ENCODE measurements at regions not wholly inside any gene's neighbourhood (a gene's known extent, or its start where the extent isn't known, plus 50 kb on each side); places are given as distances from the start of the nearest gene placed in this dataset.

- DNase-seq: no peak
Observed at GRCh38 chr4:3667258-3667657, 98.9 kb upstream of the ADRA2C start.

GRCh38 chr4:3666263-3666662 lies 99.9 kb upstream of the ADRA2C start:
- DNase-seq: no peak

- DNase-seq: no peak
Observed at GRCh38 chr4:3665360-3665891, 100.8 kb upstream of the ADRA2C start.

- DNase-seq: no peak
Observed at GRCh38 chr4:3663791-3664190, 102.4 kb upstream of the ADRA2C start.

GRCh38 chr4:3662516-3662915 lies 103.7 kb upstream of the ADRA2C start:
- DNase-seq: no peak

GRCh38 chr4:3661989-3662388 lies 104.2 kb upstream of the ADRA2C start:
- no peak for DNase-seq

GRCh38 chr4:3660928-3661515 lies 105.2 kb upstream of the ADRA2C start:
- DNase-seq: no peak

GRCh38 chr4:3660086-3660927 lies 105.9 kb upstream of the ADRA2C start:
- no peak for DNase-seq

- DNase-seq: no peak
Observed at GRCh38 chr4:3659131-3659530, 107.1 kb upstream of the ADRA2C start.

- DNase-seq: no peak
Observed at GRCh38 chr4:3658530-3658913, 107.7 kb upstream of the ADRA2C start.

GRCh38 chr4:3657902-3658529 lies 108.2 kb upstream of the ADRA2C start:
- DNase-seq: no peak

GRCh38 chr4:3656416-3657356 lies 109.5 kb upstream of the ADRA2C start:
- no peak for DNase-seq

GRCh38 chr4:3655963-3656362 lies 110.2 kb upstream of the ADRA2C start:
- no peak for DNase-seq

GRCh38 chr4:3655485-3655884 lies 110.7 kb upstream of the ADRA2C start:
- DNase-seq: no peak

GRCh38 chr4:3654036-3654807 lies 112.0 kb upstream of the ADRA2C start:
- DNase-seq: no peak

GRCh38 chr4:3652586-3652985 lies 113.6 kb upstream of the ADRA2C start:
- DNase-seq: no peak

GRCh38 chr4:3651267-3651845 lies 114.8 kb upstream of the ADRA2C start:
- DNase-seq: no peak

- no peak for DNase-seq
Observed at GRCh38 chr4:3649491-3649890, 116.7 kb upstream of the ADRA2C start.

- no peak for DNase-seq
Observed at GRCh38 chr4:3648731-3649130, 116.5 kb upstream of the LRPAP1 start.

GRCh38 chr4:3648195-3648594 lies 116.0 kb upstream of the LRPAP1 start:
- no peak for DNase-seq

GRCh38 chr4:3647421-3647820 lies 115.2 kb upstream of the LRPAP1 start:
- DNase-seq: no peak

All from stimulated activated CD4-positive, alpha-beta T cell treated with anti-CD3 and anti-CD28 coated beads, Interleukin-15, amount 100 ng/mL, for 24 hours (primary cell).